H1 (cell line): ENCODE measurements at regions not wholly inside any gene's neighbourhood (a gene's known extent, or its start where the extent isn't known, plus 50 kb on each side); places are given as distances from the start of the nearest gene placed in this dataset.

Experiments used
- CBX5 ChIP-seq: fragments of 300-800, 300-1000 bp; sonication (generic); IDR thresholded peaks from 2 replicates; pipeline ENCODE4 v1.7.1; 2016; ENCODE audit warnings: antibody characterized with exemption, low read length, low read depth
- CBX8 ChIP-seq: fragments of 300-800, 300-1000 bp; sonication (generic); IDR thresholded peaks from 2 replicates; pipeline ENCODE4 v1.7.1; 2016; ENCODE audit warnings: low read depth, low read length, borderline replicate concordance
- EP300 ChIP-seq, 2 experiments: IDR thresholded peaks; 1 replicate in 1 of 2; 2 replicates in 1 of 2; pipeline ENCODE4 v1.6.1; 2011 to 2012; ENCODE audit warnings: low read depth in 2 of 2, low read length in 2 of 2, mild to moderate bottlenecking in 2 of 2, borderline replicate concordance in 1 of 2, inconsistent platforms in 1 of 2, moderate library complexity in 1 of 2
- KDM5A ChIP-seq: fragments of 200-600 bp; IDR thresholded peaks from 2 replicates; pipeline ENCODE4 v1.7.1; 2012; ENCODE audit warnings: mild to moderate bottlenecking, low read length, inconsistent platforms, mixed read lengths
- PHF8 ChIP-seq: fragments of 200-600 bp; sonication (generic); conservative IDR thresholded peaks from 2 replicates; pipeline ENCODE4 v1.7.1; 2012; ENCODE audit warnings: low read depth, mild to moderate bottlenecking, inconsistent platforms, low read length, moderate library complexity
- POLR2A ChIP-seq, 2 experiments: IDR thresholded peaks; 1 replicate in 1 of 2; 2 replicates in 1 of 2; pipeline ENCODE4 v1.6.1; 2011; ENCODE audit warnings: low read depth in 2 of 2, low read length in 2 of 2, mild to moderate bottlenecking in 2 of 2; ENCODE audit errors: control extremely low read depth in 1 of 2
- SIX5 ChIP-seq: IDR thresholded peaks from 2 replicates; pipeline ENCODE4 v1.6.1; 2011; ENCODE audit warnings: mild to moderate bottlenecking, low read depth, low read length
- ZNF274 ChIP-seq: IDR thresholded peaks from 2 replicates; pipeline ENCODE4 v1.7.0; 2012; ENCODE audit warnings: low read length, borderline replicate concordance; ENCODE audit errors: extremely low read depth
- TF ChIP-seq, protein P1 (sequence below), 3 experiments: IDR thresholded peaks; 1 replicate in 2 of 3; 2 replicates in 1 of 3; pipeline versions ENCODE4 v1.5.1 to v1.6.1; 2011; ENCODE audit warnings: low read length in 3 of 3, mild to moderate bottlenecking in 3 of 3, inconsistent platforms in 2 of 3, low read depth in 1 of 3, moderate library complexity in 1 of 3; ENCODE audit not compliant: insufficient read depth in 1 of 3; ENCODE audit errors: control extremely low read depth in 1 of 3

DNA sequence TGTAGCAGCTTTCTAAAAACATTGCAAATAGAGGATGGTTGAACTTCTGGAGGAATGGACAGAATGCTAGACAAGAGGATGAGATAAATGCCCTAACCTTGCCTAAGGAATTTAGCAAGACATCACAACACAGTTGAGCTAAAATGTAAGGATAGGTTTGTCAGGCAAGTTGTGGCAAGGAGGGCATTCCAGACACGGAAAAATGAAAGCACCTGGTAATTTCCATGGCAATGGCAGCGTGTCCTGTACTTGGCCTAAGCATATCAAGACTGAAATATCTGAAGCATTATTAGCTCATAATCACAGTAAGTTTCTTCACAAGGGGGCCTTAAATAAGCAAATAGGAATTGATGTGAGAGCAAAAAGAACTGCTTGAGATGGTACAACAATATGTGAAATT, 105.1 kb upstream of the USP25 start:
- TF ChIP-seq KDM5A = no peak
- TF ChIP-seq, protein P1, sequence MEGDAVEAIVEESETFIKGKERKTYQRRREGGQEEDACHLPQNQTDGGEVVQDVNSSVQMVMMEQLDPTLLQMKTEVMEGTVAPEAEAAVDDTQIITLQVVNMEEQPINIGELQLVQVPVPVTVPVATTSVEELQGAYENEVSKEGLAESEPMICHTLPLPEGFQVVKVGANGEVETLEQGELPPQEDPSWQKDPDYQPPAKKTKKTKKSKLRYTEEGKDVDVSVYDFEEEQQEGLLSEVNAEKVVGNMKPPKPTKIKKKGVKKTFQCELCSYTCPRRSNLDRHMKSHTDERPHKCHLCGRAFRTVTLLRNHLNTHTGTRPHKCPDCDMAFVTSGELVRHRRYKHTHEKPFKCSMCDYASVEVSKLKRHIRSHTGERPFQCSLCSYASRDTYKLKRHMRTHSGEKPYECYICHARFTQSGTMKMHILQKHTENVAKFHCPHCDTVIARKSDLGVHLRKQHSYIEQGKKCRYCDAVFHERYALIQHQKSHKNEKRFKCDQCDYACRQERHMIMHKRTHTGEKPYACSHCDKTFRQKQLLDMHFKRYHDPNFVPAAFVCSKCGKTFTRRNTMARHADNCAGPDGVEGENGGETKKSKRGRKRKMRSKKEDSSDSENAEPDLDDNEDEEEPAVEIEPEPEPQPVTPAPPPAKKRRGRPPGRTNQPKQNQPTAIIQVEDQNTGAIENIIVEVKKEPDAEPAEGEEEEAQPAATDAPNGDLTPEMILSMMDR (IDR thresholded peaks at IDR 0.05; ENCODE audit: control extremely low read depth in 1 of 3, insufficient read depth in 1 of 3, low read depth in 1 of 3, low read length in 3 of 3) = no peak
- no peak for TF ChIP-seq EP300 (IDR thresholded peaks at IDR 0.05; ENCODE audit: borderline replicate concordance in 1 of 2, low read depth in 2 of 2, low read length in 2 of 2)
- no peak for TF ChIP-seq POLR2A (IDR thresholded peaks at IDR 0.05; ENCODE audit: control extremely low read depth in 1 of 2, low read depth in 2 of 2, low read length in 2 of 2)
- no peak for TF ChIP-seq CBX8
- TF ChIP-seq PHF8 = no peak
- TF ChIP-seq CBX5 = no peak
- no peak for TF ChIP-seq ZNF274
- no peak for TF ChIP-seq SIX5
